ENCODE measurements at regions not wholly inside any gene's neighbourhood (a gene's known extent, or its start where the extent isn't known, plus 50 kb on each side); places are given as distances from the start of the nearest gene placed in this dataset.

GRCh38 chr3:25080461-25080860 is 347.6 kb upstream of the RARB start:
- TF ChIP-seq TAF1 (IDR thresholded peaks at IDR 0.05; ENCODE audit: low read depth) (no peak), EZH2 (IDR thresholded peaks at IDR 0.05; ENCODE audit: borderline replicate concordance, insufficient read depth, low read length, poor library complexity, severe bottlenecking) (no peak)
- TF ChIP-seq, protein P1, sequence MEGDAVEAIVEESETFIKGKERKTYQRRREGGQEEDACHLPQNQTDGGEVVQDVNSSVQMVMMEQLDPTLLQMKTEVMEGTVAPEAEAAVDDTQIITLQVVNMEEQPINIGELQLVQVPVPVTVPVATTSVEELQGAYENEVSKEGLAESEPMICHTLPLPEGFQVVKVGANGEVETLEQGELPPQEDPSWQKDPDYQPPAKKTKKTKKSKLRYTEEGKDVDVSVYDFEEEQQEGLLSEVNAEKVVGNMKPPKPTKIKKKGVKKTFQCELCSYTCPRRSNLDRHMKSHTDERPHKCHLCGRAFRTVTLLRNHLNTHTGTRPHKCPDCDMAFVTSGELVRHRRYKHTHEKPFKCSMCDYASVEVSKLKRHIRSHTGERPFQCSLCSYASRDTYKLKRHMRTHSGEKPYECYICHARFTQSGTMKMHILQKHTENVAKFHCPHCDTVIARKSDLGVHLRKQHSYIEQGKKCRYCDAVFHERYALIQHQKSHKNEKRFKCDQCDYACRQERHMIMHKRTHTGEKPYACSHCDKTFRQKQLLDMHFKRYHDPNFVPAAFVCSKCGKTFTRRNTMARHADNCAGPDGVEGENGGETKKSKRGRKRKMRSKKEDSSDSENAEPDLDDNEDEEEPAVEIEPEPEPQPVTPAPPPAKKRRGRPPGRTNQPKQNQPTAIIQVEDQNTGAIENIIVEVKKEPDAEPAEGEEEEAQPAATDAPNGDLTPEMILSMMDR (IDR thresholded peaks at IDR 0.05; ENCODE audit: poor library complexity, severe bottlenecking) = no peak
- TF ChIP-seq, protein P2, sequence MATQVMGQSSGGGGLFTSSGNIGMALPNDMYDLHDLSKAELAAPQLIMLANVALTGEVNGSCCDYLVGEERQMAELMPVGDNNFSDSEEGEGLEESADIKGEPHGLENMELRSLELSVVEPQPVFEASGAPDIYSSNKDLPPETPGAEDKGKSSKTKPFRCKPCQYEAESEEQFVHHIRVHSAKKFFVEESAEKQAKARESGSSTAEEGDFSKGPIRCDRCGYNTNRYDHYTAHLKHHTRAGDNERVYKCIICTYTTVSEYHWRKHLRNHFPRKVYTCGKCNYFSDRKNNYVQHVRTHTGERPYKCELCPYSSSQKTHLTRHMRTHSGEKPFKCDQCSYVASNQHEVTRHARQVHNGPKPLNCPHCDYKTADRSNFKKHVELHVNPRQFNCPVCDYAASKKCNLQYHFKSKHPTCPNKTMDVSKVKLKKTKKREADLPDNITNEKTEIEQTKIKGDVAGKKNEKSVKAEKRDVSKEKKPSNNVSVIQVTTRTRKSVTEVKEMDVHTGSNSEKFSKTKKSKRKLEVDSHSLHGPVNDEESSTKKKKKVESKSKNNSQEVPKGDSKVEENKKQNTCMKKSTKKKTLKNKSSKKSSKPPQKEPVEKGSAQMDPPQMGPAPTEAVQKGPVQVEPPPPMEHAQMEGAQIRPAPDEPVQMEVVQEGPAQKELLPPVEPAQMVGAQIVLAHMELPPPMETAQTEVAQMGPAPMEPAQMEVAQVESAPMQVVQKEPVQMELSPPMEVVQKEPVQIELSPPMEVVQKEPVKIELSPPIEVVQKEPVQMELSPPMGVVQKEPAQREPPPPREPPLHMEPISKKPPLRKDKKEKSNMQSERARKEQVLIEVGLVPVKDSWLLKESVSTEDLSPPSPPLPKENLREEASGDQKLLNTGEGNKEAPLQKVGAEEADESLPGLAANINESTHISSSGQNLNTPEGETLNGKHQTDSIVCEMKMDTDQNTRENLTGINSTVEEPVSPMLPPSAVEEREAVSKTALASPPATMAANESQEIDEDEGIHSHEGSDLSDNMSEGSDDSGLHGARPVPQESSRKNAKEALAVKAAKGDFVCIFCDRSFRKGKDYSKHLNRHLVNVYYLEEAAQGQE (IDR thresholded peaks at IDR 0.05; ENCODE audit: borderline replicate concordance) = no peak
